ENCODE measurements at regions not wholly inside any gene's neighbourhood (a gene's known extent, or its start where the extent isn't known, plus 50 kb on each side); places are given as distances from the start of the nearest gene placed in this dataset.

- H3K36me3 ChIP-seq, result no peaks in the 10 kb centered on the region
- no peaks in the 10 kb centered on the region for H3K9me3 ChIP-seq
- no peak overlapping the region for H3K4me3 ChIP-seq
- no peak for ATAC-seq
- intact Hi-C loops (cut with DNase I), result no loop called here
- no peaks in the 10 kb centered on the region for H3K4me1 ChIP-seq
- H3K27ac ChIP-seq, result no peak overlapping the region
- no peak for DNase-seq
- no peak for TF ChIP-seq CTCF (IDR thresholded peaks at IDR 0.05)
- no peaks in the 10 kb centered on the region for H3K27me3 ChIP-seq
Measured at GRCh38 chr2:234565201-234565600, 68.3 kb upstream of the ARL4C start.

DNA sequence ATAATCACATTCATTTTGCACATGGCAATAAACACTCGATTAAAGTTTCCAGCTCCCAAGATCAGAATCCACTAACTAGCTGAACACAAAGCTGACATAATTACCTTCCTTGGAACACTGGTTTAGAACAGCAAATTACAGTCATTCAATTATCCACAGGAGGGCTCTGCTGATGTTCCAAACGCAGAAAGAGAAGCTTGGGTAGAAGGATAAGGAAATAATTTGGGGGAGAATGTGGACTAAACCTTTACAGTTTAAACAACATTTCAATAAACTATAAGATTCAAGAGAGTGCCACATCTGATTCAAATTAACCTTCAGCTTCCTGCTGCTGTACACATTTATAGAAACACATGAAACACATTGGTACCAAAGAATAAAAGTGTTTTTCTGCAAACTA is 67.8 kb upstream of the ARL4C start:
- Histone ChIP-seq H3K4me1 (no peaks in the 10 kb centered on the region), H3K27ac (no peak overlapping the region), H3K27me3 (no peaks in the 10 kb centered on the region), H3K9me3 (no peaks in the 10 kb centered on the region), H3K4me3 (no peak overlapping the region), H3K36me3 (no peaks in the 10 kb centered on the region)
- peak; percentile 25 for ATAC-seq
- DNase-seq, result peak in 1 of 4 donors; percentile 28
- TF ChIP-seq CTCF (IDR thresholded peaks at IDR 0.05), result no peak
- intact Hi-C loops (cut with DNase I), result no loop called here

DNA sequence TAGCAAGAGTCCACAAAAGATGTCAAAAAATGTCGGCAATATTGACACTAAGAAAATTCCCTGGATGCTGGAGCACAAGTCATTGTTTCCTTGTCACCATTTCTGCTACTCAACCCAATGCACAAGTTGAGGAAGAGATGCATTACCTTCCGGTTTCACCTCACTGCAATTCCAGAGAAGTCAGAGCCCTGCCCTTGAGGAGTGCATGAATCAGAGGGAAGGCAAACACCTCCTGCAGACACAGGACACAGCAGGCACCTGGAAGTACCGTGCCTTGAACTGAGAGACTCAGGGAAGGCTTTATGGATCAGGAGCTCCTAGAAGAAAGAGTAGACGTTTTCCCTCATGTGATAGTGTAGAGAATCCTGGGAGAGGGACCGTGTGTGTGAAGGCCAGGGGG is 62.7 kb upstream of the ARL4C start:
- Histone ChIP-seq H3K27ac (no peak overlapping the region), H3K4me3 (no peak overlapping the region), H3K9me3 (no peaks in the 10 kb centered on the region), H3K36me3 (no peaks in the 10 kb centered on the region), H3K27me3 (no peaks in the 10 kb centered on the region), H3K4me1 (no peaks in the 10 kb centered on the region)
- no peak for TF ChIP-seq CTCF (IDR thresholded peaks at IDR 0.05)
- intact Hi-C loops (cut with DNase I), result loop anchor here in 1 of 2 donors (10.0 kb wide), 1 partner anchor 555 kb away; no protein-coding TSS in a partner anchor
- no peak for DNase-seq
- peak; percentile 22 for ATAC-seq

DNA sequence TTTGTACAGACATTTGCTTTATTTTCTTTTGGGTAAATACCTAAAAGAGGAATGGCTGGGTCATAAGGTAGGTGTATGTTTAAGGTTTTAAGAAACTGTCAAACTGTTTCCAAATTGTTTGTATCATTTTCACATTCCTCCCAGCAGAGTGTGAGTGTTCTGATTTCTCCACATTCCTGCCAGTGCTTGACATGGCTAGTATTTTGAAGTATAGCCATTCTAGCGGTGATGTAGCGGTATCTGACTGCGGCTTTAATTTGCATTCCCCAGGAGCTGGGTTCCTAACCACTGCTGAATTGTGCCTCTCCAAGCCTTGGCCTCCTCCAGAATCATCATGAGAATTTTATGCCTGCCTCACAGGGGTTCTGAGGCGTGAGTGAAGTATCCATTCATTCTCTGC is 61.8 kb upstream of the ARL4C start:
- ATAC-seq (no peak), DNase-seq (no peak)
- no peaks in the 10 kb centered on the region for H3K4me1 ChIP-seq
- H3K9me3 ChIP-seq, result no peaks in the 10 kb centered on the region
- no peak for TF ChIP-seq CTCF (IDR thresholded peaks at IDR 0.05)
- no peak overlapping the region for H3K4me3 ChIP-seq
- no peak overlapping the region for H3K27ac ChIP-seq
- H3K27me3 ChIP-seq, result no peaks in the 10 kb centered on the region
- no peaks in the 10 kb centered on the region for H3K36me3 ChIP-seq
- intact Hi-C loops (cut with DNase I), result loop anchor here in 1 of 2 donors (10.0 kb wide), 1 partner anchor 556 kb away; no protein-coding TSS in a partner anchor

- no peak overlapping the region for H3K27ac ChIP-seq
- no peaks in the 10 kb centered on the region for H3K9me3 ChIP-seq
- H3K4me1 ChIP-seq, result no peaks in the 10 kb centered on the region
- intact Hi-C loops (cut with DNase I), result loop anchor here in 1 of 2 donors (10.0 kb wide), 1 partner anchor 558 kb away; no protein-coding TSS in a partner anchor
- no peak for TF ChIP-seq CTCF (IDR thresholded peaks at IDR 0.05)
- ATAC-seq, result no peak
- peak in 1 of 4 donors; percentile 50 for DNase-seq
- no peaks in the 10 kb centered on the region for H3K36me3 ChIP-seq
- no peak overlapping the region for H3K4me3 ChIP-seq
- H3K27me3 ChIP-seq, result no peaks in the 10 kb centered on the region
Measured at GRCh38 chr2:234556848-234557573, 60.1 kb upstream of the ARL4C start.

Measured in left lung (tissue), 4 donors.